Ovary (tissue), 7 donors: ENCODE measurements at regions not wholly inside any gene's neighbourhood (a gene's known extent, or its start where the extent isn't known, plus 50 kb on each side); places are given as distances from the start of the nearest gene placed in this dataset.

Experiments
- DNase-seq, 5 donors: peaks; one replicate each; pipeline ENCODE4 v3.0.0-alpha.2; 2019 to 2020
- H3K27ac ChIP-seq, 2 donors: fragments of 200-600 bp; one replicate each; pipeline versions ENCODE4 v1.5.1 to v1.8.0; 2019 to 2022
- H3K27me3 ChIP-seq: fragments of 200-600 bp; one replicate; pipeline ENCODE4 v1.8.0; 2022
- H3K36me3 ChIP-seq: fragments of 200-600 bp; sonication (generic); one replicate; pipeline ENCODE4 v1.5.1; 2019
- H3K4me1 ChIP-seq: one replicate; pipeline ENCODE4 v1.8.1; 2013; ENCODE audit warnings: mild to moderate bottlenecking, moderate library complexity; ENCODE audit not compliant: insufficient read depth
- H3K4me3 ChIP-seq: fragments of 200-600 bp; sonication (generic); one replicate; pipeline ENCODE4 v1.5.1; 2017
- H3K9me3 ChIP-seq, 2 donors: fragments of 200-600 bp in 1 of 2; sonication (generic) in 1 of 2; one replicate each; pipeline versions ENCODE4 v1.5.1 to v1.8.1; 2013 to 2019; ENCODE audit warnings: mild to moderate bottlenecking in 1 of 2, moderate library complexity in 1 of 2
- EP300 ChIP-seq: sonication (generic); formaldehyde crosslinking; IDR thresholded peaks from one replicate; pipeline ENCODE4 v1.6.1; 2017; ENCODE audit warnings: antibody characterized with exemption
- POLR2A ChIP-seq: fragments of 450-650 bp; IDR thresholded peaks from one replicate; pipeline ENCODE4 v1.6.1; 2017; ENCODE audit warnings: antibody characterized with exemption, mild to moderate bottlenecking, moderate library complexity
- WGBS, 3 donors: extraction: QIAGEN DNeasy Blood & Tissue Kit in 1 of 3; methylation state at CpG; one replicate each; pipeline versions ENCODE4 v1.1.5 to v1.1.7; 2013 to 2017; 5-methylcytosine and 5-hydroxymethylcytosine counted together
- intact Hi-C, 4 donors: fragments of 100-400 bp; cut with DNase I; formaldehyde crosslinking; loops; one replicate each; pipeline versions ENCODE4 v1.11.0 to v1.15.1; 2022 to 2023
- TF ChIP-seq, protein P1 (sequence below), 3 donors: fragments of 450-650 bp in 2 of 3; fragments of 200-600 bp in 1 of 3; IDR thresholded peaks; one replicate each; pipeline versions ENCODE4 v1.5.1 to v1.8.0; 2016 to 2022; ENCODE audit warnings: antibody characterized with exemption in 3 of 3, mild to moderate bottlenecking in 1 of 3
- donor health status: DM: no; HTN: no; CAD: no; lungs with moderate emphysema.
- donor health status: DM: no; HTN: no; CAD: no.
- donor health status: Bipolar disorder and iron deficiency.
- donor health status: DM: no; HTN: no; CAD: no.
- donor health status: DM: yes; HTN: yes; CAD: no.

DNA sequence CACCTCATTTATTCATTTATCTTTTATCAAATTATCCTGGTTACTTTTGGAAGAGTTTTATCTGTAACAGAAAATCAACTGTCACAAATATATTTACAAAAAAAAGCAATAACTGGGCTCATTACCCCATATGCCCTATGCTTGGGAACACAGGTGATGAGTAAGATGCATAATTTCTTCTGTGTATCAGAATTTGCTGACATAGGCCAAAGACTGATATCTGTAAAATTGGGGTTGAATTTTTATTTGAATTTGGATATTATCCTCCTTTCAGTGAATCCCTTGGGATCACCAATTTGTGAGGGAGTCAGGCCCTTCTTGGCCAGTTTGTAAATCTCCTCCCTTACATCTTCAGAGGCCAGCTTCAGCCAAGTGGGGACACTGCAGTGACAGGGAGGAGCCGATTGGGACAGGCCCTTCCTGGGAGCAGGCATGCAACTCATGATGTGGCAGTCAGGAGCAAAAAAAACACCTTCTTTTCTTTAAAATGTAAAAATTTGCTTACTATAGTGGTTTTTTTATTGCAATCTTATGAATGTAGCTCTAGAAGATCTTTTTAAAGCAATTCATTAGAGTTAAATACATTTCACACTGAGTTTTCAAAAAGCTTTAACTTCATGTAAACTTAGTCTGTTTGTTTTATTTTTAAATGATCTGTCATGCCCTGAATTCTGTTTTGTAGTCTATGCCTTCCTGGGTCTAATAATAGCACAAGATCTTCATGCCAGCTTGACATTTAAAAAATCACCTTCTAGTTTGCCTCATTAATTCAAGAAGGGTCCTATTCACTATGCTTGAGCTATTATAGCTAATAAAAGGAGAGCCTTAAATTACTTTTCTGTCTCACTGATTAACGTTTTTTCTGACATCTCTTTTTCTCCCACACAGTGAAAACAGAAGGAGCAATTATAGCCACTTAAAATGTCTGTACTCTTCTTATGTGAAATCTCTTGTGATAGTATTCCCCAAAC lies 136.6 kb upstream of the SPRY1 start:
- H3K36me3 ChIP-seq, result no peaks in the 10 kb centered on the region
- DNase-seq, result no peak
- H3K9me3 ChIP-seq, result no peaks in the 10 kb centered on the region
- no peak overlapping the region for H3K27ac ChIP-seq
- WGBS, 3 donors, result 45 to 63% (median 49%) methylated on average over 2 of the region's 2 CpGs
- TF ChIP-seq EP300 (no peak), POLR2A (no peak)
- TF ChIP-seq, protein P1, sequence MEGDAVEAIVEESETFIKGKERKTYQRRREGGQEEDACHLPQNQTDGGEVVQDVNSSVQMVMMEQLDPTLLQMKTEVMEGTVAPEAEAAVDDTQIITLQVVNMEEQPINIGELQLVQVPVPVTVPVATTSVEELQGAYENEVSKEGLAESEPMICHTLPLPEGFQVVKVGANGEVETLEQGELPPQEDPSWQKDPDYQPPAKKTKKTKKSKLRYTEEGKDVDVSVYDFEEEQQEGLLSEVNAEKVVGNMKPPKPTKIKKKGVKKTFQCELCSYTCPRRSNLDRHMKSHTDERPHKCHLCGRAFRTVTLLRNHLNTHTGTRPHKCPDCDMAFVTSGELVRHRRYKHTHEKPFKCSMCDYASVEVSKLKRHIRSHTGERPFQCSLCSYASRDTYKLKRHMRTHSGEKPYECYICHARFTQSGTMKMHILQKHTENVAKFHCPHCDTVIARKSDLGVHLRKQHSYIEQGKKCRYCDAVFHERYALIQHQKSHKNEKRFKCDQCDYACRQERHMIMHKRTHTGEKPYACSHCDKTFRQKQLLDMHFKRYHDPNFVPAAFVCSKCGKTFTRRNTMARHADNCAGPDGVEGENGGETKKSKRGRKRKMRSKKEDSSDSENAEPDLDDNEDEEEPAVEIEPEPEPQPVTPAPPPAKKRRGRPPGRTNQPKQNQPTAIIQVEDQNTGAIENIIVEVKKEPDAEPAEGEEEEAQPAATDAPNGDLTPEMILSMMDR (IDR thresholded peaks at IDR 0.05), result no peak
- no peaks in the 10 kb centered on the region for H3K4me1 ChIP-seq
- H3K27me3 ChIP-seq, result no peaks in the 10 kb centered on the region
- intact Hi-C loops, result no loop called here
- H3K4me3 ChIP-seq, result no peak overlapping the region

DNA sequence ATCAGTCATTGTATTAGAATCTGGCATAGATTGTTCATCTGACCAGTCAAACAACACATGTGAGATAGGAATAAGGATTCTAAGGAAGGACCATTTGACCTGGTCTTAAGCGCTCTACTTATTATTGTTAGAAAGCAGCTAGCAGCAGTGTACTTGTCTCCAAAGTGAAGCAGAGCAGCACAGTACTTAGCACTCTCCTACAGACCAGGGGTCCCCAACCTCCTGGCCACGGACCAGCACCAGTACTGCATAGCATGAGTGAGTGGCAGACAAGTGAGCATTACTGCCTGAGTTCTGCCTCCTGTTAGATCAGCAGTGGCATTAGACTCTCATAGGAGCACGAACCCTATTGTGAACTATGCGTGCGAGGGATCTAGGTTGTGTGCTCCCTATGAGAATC lies 135.9 kb upstream of the SPRY1 start:
- H3K27me3 ChIP-seq, result no peaks in the 10 kb centered on the region
- no peak overlapping the region for H3K27ac ChIP-seq
- H3K36me3 ChIP-seq, result no peaks in the 10 kb centered on the region
- intact Hi-C loops, result no loop called here
- H3K4me1 ChIP-seq, result no peaks in the 10 kb centered on the region
- no peaks in the 10 kb centered on the region for H3K9me3 ChIP-seq
- TF ChIP-seq, protein P1 (IDR thresholded peaks at IDR 0.05), result no peak
- TF ChIP-seq POLR2A (no peak), EP300 (no peak)
- DNase-seq, result no peak
- WGBS, 3 donors, result 87 to 93% (median 92%) methylated on average over 5 of the region's 5 CpGs
- H3K4me3 ChIP-seq, result no peak overlapping the region

DNA sequence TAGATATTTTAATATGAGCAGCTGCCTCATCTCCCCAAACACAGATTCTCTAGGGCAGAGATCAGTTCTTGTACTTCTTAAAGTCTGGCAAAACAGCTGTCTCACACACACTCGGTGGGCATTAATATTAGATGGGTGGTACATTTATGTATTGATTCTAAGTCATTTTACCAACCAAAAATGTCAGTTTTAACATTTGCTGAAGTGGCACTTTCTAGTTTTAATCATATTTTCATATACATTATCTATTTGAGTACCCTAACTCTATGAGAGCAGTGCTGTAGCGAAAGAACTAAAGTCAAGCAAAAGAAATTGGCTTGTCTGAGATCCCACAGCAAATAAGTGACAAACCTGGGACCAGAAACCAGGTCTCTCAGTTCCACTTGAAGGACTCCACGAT lies 134.5 kb upstream of the SPRY1 start:
- 89 to 93% (median 93%) methylated on average over 3 of the region's 3 CpGs for WGBS, 3 donors
- no peak for DNase-seq
- Histone ChIP-seq H3K27ac (no peak overlapping the region), H3K36me3 (no peaks in the 10 kb centered on the region), H3K4me1 (no peaks in the 10 kb centered on the region), H3K27me3 (no peaks in the 10 kb centered on the region), H3K9me3 (no peaks in the 10 kb centered on the region), H3K4me3 (no peak overlapping the region)
- intact Hi-C loops, result no loop called here
- TF ChIP-seq EP300 (no peak), POLR2A (no peak)
- TF ChIP-seq, protein P1 (IDR thresholded peaks at IDR 0.05), result no peak

DNA sequence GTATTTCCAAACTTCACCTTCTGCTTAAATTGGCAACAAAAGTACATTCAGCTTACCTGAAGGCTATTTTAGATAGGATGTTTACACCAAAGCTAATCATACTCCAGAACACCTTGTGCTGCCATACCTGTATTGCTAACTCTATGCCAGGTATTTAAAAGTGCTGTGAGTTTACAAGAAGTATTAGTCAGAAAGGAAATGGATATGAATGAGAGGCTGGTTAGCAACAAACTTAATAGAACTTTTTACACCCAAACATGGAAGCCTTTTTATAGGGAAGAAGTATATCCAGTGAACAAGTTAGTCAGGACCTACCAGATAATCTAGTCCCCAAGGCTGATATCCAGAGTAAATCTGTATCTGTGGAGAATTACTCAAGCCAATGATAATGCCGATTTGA lies 131.2 kb upstream of the SPRY1 start:
- Histone ChIP-seq H3K9me3 (no peaks in the 10 kb centered on the region), H3K4me1 (no peaks in the 10 kb centered on the region), H3K27me3 (no peaks in the 10 kb centered on the region), H3K27ac (no peak overlapping the region), H3K36me3 (no peaks in the 10 kb centered on the region), H3K4me3 (no peak overlapping the region)
- 87 to 94% (median 92%) methylated on average over 1 of the region's 1 CpG for WGBS, 3 donors
- TF ChIP-seq POLR2A (no peak), EP300 (no peak)
- TF ChIP-seq, protein P1 (IDR thresholded peaks at IDR 0.05), result no peak
- intact Hi-C loops, result no loop called here
- DNase-seq, result no peak
